ENCODE measurements at regions not wholly inside any gene's neighbourhood (a gene's known extent, or its start where the extent isn't known, plus 50 kb on each side); places are given as distances from the start of the nearest gene placed in this dataset.

- no peak overlapping the region for H3K4me3 Mint-ChIP-seq (ENCODE audit: unreplicated experiment)
Observed at GRCh38 chr10:80739328-80739727, 201.6 kb downstream of the SH2D4B start.

GRCh38 chr10:80739963-80740715 is 202.4 kb downstream of the SH2D4B start:
- Histone ChIP-seq H3K4me1 (ENCODE audit: insufficient read depth, low read length) (no peaks in the 10 kb centered on the region), H2AFZ (ENCODE audit: low read depth, low read length) (no peak overlapping the region), H3K4me3 (ENCODE audit: insufficient read depth, low read depth, low read length) (no peak overlapping the region), H3K9ac (ENCODE audit: low read length) (no peak overlapping the region), H3K4me2 (ENCODE audit: low read length) (no peak overlapping the region), H3K9me3 (ENCODE audit: insufficient read depth, low read depth, low read length) (no peaks in the 10 kb centered on the region), H3K79me2 (ENCODE audit: insufficient read depth, low read length) (no peaks in the 10 kb centered on the region), H4K20me1 (ENCODE audit: insufficient read depth, low read length) (no peaks in the 10 kb centered on the region), H3K27me3 (ENCODE audit: insufficient read depth, low read length) (no peaks in the 10 kb centered on the region), H3K36me3 (ENCODE audit: insufficient read depth, low read length) (no peaks in the 10 kb centered on the region), H3K27ac (ENCODE audit: low read depth, low read length) (no peak overlapping the region)
- DNase-seq (ENCODE audit: low read depth) (no peak), FAIRE-seq (no peak)
- H3K9me3 Mint-ChIP-seq (ENCODE audit: unreplicated experiment), result peaks cover 2% of the 10 kb centered on the region
- TF ChIP-seq EZH2 (IDR thresholded peaks at IDR 0.05; ENCODE audit: insufficient read depth, low read length), result no peak
- TF ChIP-seq CTCF (IDR thresholded peaks at IDR 0.05; ENCODE audit: insufficient read depth, low read depth, low read length), result no peak
- no peak overlapping the region for H3K27ac Mint-ChIP-seq (ENCODE audit: unreplicated experiment)
- peaks cover 3% of the 10 kb centered on the region for H3K27me3 Mint-ChIP-seq (ENCODE audit: low read depth, unreplicated experiment)
- H3K4me1 Mint-ChIP-seq (ENCODE audit: low read depth, unreplicated experiment), result peaks cover 2% of the 10 kb centered on the region
- no peaks in the 10 kb centered on the region for H3K36me3 Mint-ChIP-seq (ENCODE audit: low read depth, unreplicated experiment)
- no peak overlapping the region for H3K4me3 Mint-ChIP-seq (ENCODE audit: unreplicated experiment)

More at GRCh38 chr10:80739328-80739727, 201.6 kb downstream of the SH2D4B start:
- Histone ChIP-seq H4K20me1 (ENCODE audit: insufficient read depth, low read length) (no peaks in the 10 kb centered on the region), H3K27me3 (ENCODE audit: insufficient read depth, low read length) (no peaks in the 10 kb centered on the region), H3K4me2 (ENCODE audit: low read length) (no peak overlapping the region), H3K79me2 (ENCODE audit: insufficient read depth, low read length) (no peaks in the 10 kb centered on the region), H3K36me3 (ENCODE audit: insufficient read depth, low read length) (no peaks in the 10 kb centered on the region), H2AFZ (ENCODE audit: low read depth, low read length) (no peak overlapping the region), H3K4me3 (ENCODE audit: insufficient read depth, low read depth, low read length) (no peak overlapping the region), H3K27ac (ENCODE audit: low read depth, low read length) (no peak overlapping the region), H3K9ac (ENCODE audit: low read length) (no peak overlapping the region), H3K4me1 (ENCODE audit: insufficient read depth, low read length) (no peaks in the 10 kb centered on the region), H3K9me3 (ENCODE audit: insufficient read depth, low read depth, low read length) (no peaks in the 10 kb centered on the region)
- H3K27ac Mint-ChIP-seq (ENCODE audit: unreplicated experiment), result no peak overlapping the region
- peaks cover 2% of the 10 kb centered on the region for H3K4me1 Mint-ChIP-seq (ENCODE audit: low read depth, unreplicated experiment)
- no peak for FAIRE-seq
- TF ChIP-seq CTCF (IDR thresholded peaks at IDR 0.05; ENCODE audit: insufficient read depth, low read depth, low read length) (no peak), EZH2 (IDR thresholded peaks at IDR 0.05; ENCODE audit: insufficient read depth, low read length) (no peak)
- H3K36me3 Mint-ChIP-seq (ENCODE audit: low read depth, unreplicated experiment), result no peaks in the 10 kb centered on the region
- peaks cover 2% of the 10 kb centered on the region for H3K9me3 Mint-ChIP-seq (ENCODE audit: unreplicated experiment)
- no peak for DNase-seq (ENCODE audit: low read depth)
- H3K27me3 Mint-ChIP-seq (ENCODE audit: low read depth, unreplicated experiment), result peaks cover 3% of the 10 kb centered on the region

- Histone ChIP-seq H3K4me2 (ENCODE audit: low read length) (no peak overlapping the region), H3K79me2 (ENCODE audit: insufficient read depth, low read length) (no peaks in the 10 kb centered on the region), H3K27ac (ENCODE audit: low read depth, low read length) (no peak overlapping the region), H4K20me1 (ENCODE audit: insufficient read depth, low read length) (no peaks in the 10 kb centered on the region), H3K36me3 (ENCODE audit: insufficient read depth, low read length) (no peaks in the 10 kb centered on the region), H3K4me3 (ENCODE audit: insufficient read depth, low read depth, low read length) (no peak overlapping the region), H3K9me3 (ENCODE audit: insufficient read depth, low read depth, low read length) (peaks cover 3% of the 10 kb centered on the region), H3K27me3 (ENCODE audit: insufficient read depth, low read length) (no peaks in the 10 kb centered on the region), H2AFZ (ENCODE audit: low read depth, low read length) (no peak overlapping the region), H3K9ac (ENCODE audit: low read length) (no peak overlapping the region), H3K4me1 (ENCODE audit: insufficient read depth, low read length) (no peaks in the 10 kb centered on the region)
- FAIRE-seq (no peak), DNase-seq (ENCODE audit: low read depth) (no peak)
- Mint-ChIP-seq H3K9me3 (ENCODE audit: unreplicated experiment) (peaks cover 2% of the 10 kb centered on the region), H3K4me3 (ENCODE audit: unreplicated experiment) (no peak overlapping the region), H3K27ac (ENCODE audit: unreplicated experiment) (no peak overlapping the region), H3K36me3 (ENCODE audit: low read depth, unreplicated experiment) (no peaks in the 10 kb centered on the region), H3K4me1 (ENCODE audit: low read depth, unreplicated experiment) (peaks cover 2% of the 10 kb centered on the region), H3K27me3 (ENCODE audit: low read depth, unreplicated experiment) (peaks cover 3% of the 10 kb centered on the region)
- no peak for TF ChIP-seq CTCF (IDR thresholded peaks at IDR 0.05; ENCODE audit: insufficient read depth, low read depth, low read length)
- TF ChIP-seq EZH2 (IDR thresholded peaks at IDR 0.05; ENCODE audit: insufficient read depth, low read length), result no peak
Observed at GRCh38 chr10:80741278-80741677, 203.6 kb downstream of the SH2D4B start.

All from astrocyte (in vitro differentiated cells and primary cell).